ENCODE measurements at regions not wholly inside any gene's neighbourhood (a gene's known extent, or its start where the extent isn't known, plus 50 kb on each side); places are given as distances from the start of the nearest gene placed in this dataset.

- no peak for DNase-seq
Measured at GRCh38 chr11:127157225-127157624, 156.7 kb upstream of the KIRREL3 start.

- no peak for DNase-seq
Measured at GRCh38 chr11:127149410-127149809, 148.8 kb upstream of the KIRREL3 start.

GRCh38 chr11:127143251-127143650 lies 142.7 kb upstream of the KIRREL3 start:
- DNase-seq, result no peak

GRCh38 chr11:127138613-127139012 lies 138.0 kb upstream of the KIRREL3 start:
- DNase-seq, result no peak

- no peak for DNase-seq
Measured at GRCh38 chr11:127137771-127138280, 137.3 kb upstream of the KIRREL3 start.

DNA sequence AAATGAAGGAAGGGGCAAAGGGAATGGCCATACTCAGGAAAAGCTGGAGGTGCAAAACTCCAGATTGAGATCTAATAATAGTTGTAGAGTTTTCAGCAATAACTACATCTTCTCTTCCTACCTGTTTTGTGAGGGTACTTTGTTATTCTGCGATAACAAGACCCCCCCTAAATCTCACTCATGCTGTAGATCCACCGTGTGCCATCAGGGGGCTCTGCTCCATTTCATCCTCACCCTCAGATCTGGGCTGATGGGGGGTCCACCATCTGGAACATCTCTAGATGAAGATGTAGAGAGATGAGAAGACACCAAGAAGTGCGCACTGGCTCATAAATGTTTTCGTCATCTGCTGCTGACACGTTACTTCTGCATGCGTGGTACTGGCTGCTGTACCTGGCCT lies 135.9 kb upstream of the KIRREL3 start:
- no peak for DNase-seq

DNA sequence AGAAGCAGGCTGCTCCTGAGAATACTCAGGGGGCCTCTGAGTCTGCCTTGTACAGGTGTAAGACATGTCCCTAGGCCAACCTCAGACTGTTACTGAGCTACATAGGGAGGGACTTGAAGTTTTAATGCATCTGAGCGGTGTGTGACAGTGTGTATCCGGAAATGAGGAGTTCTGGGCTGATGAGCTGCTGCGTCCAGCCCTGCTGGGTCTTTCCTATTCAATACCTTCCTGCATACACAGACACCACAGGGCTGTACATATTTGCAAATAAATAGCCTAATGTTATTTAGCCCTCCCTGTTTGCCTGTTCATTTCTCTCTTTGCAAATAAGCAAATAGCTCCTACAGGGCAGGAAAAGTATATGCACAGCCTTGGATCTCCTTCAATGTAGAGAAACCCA lies 134.7 kb upstream of the KIRREL3 start:
- DNase-seq, result no peak

DNA sequence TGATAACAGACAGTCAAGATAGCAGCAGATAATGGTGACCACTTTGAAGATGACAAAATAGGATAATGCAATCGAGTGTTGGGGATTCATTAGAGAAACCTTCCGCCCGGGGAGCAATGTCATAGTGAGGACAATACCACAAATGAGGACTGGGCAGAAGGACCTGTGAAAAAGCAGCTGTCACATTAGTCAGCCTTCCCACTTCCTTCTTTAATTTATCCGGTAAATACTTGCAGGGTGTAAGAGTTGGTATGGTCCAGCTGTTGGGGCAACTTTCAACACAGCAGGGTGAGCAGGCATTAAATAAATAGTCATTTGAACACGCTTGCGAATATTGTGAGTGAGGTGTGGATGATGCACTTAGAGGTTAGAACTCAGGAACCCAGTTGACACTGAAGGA lies 132.5 kb upstream of the KIRREL3 start:
- no peak for DNase-seq

GRCh38 chr11:127130321-127130720 lies 129.8 kb upstream of the KIRREL3 start:
- no peak for DNase-seq

- no peak for DNase-seq
Measured at GRCh38 chr11:127126986-127127385, 126.4 kb upstream of the KIRREL3 start.

DNA sequence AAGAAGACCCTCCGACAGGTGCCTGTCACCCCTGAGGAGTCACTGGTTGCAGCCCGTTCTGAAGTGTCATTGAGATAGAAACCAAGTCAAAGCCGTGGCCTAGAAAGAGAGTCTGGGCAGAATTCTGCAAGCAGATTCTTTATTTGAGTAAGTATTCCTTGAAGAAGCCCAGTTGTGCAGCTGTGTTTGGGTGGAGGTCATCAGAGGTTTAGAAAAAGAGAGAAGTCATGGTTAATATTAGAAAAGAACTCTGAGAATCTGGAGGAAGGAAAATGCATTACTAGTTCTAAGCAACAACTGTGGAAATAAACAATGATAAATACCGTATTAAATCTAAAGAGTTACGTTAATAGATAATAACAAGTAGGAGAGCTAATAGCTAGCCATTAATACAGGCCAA lies 118.8 kb upstream of the KIRREL3 start:
- DNase-seq, result no peak

DNA sequence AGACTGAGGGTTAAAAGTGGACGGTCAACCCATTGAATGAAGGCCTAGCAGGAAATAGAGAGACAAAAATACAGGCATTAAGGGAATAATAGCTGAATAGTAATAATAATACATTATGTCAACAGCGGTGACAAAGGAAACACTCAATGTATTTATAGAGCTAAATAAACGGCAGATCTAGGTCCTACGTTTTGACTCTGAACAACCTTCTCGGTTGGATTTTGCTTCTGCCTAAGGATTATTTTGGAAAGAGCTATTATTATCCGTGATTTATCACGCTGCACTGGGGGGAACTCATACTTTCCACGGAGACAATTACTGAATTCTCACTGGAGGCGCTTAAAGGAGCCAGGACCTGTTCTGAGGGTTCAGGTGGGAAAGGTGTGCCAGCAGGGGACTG lies 118.2 kb upstream of the KIRREL3 start:
- no peak for DNase-seq

- no peak for DNase-seq
Measured at GRCh38 chr11:127117231-127117739, 116.7 kb upstream of the KIRREL3 start.

DNA sequence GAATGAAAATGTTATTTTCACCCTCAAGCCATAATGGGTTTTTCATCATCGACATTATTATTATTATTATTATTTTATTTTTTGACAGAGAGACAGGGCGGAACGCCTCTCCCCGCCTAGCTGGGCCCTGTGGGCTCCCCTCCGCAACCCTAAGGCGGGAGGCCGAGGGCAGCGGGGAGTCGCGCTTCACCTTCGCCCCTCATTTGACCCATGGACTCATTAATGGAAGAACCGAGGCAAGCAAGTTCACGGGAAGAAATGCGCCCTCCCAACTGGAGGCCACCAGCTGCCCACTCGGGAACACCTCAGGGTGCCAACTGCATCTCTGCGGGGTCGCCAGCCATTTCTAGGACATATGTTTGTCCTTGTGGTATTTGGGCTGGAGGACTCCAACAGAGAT lies 115.3 kb upstream of the KIRREL3 start:
- no peak for DNase-seq

GRCh38 chr11:127114035-127114434 lies 113.5 kb upstream of the KIRREL3 start:
- DNase-seq, result no peak

- DNase-seq, result no peak
Measured at GRCh38 chr11:127110542-127110941, 110.0 kb upstream of the KIRREL3 start.

DNA sequence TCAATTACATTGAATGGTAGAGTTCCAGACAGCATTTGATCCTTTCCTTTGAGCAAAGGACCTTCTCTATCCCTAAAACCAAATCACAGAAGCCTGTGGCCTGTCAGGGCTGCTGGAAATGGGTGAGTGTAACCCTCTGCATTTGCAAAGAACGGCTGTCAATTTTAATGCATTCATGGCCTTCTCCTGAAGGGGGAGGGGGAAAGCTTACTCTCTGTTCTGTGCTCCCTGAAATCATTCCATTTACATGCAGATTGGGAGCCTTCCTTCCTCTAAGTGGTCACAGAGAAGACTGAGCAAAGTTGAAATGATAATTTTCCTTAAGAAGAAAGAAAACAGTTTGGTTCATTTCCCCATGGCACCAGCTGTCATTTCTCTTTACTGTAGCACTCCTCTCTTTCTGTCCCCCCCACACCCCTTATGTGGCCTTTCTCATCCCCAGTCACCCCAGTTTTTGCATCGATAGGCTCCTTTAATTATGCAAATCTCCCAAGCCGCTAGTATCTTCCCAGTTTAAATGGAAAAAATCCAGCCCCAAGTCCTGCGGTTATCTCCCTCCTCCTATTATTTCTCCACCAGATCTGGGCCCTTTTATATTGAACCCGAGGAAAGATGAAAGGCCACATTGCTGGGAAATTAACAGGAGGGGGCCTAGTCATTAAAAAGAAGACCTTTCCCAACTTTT lies 109.4 kb upstream of the KIRREL3 start:
- no peak for DNase-seq

DNA sequence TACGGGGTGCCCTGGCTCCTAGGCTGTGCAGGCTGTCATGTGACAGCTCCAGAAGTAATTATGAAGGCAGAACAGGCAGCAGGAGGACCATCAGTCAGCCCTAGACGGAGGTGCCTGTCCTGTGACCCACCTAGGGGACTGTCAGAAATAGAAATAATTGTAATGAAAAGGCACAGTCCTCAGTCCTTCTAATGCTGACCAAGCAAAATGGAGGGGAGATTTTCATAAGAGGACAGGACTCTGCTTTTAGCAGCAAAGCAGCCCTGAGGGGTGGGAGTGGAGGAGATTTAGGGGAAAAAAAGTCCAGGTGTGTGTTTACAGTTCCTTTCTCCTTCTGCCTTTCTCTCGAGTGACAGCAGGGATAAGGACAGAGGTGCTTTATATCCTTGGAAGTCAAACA lies 108.3 kb upstream of the KIRREL3 start:
- DNase-seq, result no peak

- no peak for DNase-seq
Measured at GRCh38 chr11:127106938-127107337, 106.4 kb upstream of the KIRREL3 start.

GRCh38 chr11:127105593-127106541 lies 105.3 kb upstream of the KIRREL3 start:
- DNase-seq, result no peak

DNA sequence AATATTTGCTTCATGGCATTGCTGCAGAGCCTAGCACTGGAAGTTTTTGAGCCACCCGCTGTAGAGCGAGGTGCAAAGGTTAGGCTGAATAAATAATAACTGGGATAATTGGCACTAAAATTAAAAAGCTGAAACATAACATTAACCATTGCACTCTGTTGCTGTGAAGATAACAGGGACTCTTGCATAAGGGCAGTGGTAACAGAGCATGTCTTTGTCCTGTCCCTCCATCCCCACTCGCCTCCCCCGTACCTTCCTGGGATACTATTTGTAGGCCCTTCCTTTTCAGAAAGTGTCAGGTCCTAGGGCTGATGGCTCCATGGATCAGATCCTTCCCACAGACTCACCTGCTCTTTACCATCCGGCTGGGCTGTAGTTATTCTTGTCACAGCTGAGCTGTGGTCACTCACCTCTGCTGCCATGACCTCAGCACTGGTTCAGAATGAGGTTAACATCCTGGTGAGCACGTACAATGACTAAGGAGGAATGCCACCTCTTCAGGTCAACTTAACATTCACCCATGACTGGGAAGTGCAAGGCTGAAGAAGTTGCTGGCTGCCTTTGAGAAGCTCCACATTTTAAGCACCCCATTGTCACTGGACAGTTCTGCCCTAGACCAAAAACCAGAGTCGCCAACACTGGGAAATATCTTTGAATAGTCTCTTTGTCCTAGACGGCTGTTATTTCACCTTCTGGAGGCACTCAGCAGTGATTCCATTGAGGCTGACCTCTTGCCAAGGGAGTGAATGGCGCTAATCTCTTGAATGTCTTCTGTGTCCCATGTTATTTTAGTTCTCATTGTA lies 103.2 kb upstream of the KIRREL3 start:
- no peak for DNase-seq

DNA sequence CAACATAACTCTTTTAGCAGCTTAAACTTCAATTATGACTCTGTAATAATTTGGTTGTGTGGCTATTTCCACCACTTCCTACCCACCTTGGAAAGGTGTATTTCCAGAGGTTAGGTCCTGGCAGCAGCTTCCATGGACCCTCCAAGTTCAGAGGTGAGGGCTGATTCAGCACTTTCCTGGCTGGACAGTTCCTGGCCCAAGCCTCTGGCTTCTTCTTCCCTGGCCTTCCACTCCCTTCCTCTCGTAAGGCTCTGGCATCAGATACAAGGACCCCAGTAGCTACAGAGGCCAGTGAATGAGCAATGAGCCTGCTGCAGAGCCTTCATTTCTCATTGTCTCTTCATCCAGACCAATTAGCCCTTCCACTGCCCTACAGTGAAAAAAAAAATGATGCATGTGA lies 98.1 kb upstream of the KIRREL3 start:
- no peak for DNase-seq

DNA sequence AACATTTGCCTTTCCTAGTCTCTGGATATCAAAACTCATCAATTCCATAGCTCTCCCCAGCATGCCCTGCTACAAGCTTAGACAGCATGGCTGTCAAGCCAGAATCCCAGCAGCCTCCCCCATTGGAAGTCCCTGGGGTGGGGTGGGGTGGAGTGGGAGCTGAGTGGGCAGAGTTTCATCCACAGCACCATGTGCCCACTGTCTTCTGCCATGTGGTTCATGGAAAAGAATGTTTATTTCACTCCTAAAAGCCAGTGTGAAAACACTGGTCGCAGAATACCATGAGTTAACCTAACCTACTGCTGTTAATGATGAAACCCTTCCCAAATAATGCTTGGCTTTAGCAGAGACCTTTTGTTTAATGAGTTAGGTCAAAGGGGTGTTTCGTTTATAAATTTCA lies 80.2 kb upstream of the KIRREL3 start:
- no peak for DNase-seq
